ENCODE measurements at regions not wholly inside any gene's neighbourhood (a gene's known extent, or its start where the extent isn't known, plus 50 kb on each side); places are given as distances from the start of the nearest gene placed in this dataset.

DNA sequence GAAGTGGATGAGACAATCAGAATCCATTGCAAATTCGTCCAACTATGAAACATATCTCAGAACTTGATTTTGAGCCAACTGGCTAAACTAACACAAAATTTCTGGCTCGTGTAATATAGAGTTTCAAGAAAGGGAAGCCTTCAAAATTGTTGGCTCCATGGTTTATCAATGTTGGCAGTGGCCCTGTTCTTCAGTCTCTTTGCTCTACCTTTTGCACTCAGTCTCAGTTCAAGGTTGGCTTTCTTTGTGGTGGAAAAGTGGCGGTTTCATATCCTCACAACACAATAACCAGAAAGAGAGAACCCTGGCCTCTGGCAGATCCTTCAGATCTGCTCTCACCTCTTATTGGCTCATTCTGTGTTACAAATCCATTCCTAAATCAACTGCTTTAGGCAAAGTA lies 473.8 kb upstream of the API5 start:
- Histone ChIP-seq H3K4me3 (no peak overlapping the region), H3K4me1 (ENCODE audit: low read depth) (no peaks in the 10 kb centered on the region), H3K27me3 (no peaks in the 10 kb centered on the region), H3K36me3 (no peaks in the 10 kb centered on the region), H3K27ac (no peak overlapping the region), H3K9me3 (ENCODE audit: low read depth) (no peaks in the 10 kb centered on the region)
- no peak for DNase-seq (ENCODE audit: low read depth in 1 of 2, low spot score in 1 of 2)
- TF ChIP-seq, protein P1, sequence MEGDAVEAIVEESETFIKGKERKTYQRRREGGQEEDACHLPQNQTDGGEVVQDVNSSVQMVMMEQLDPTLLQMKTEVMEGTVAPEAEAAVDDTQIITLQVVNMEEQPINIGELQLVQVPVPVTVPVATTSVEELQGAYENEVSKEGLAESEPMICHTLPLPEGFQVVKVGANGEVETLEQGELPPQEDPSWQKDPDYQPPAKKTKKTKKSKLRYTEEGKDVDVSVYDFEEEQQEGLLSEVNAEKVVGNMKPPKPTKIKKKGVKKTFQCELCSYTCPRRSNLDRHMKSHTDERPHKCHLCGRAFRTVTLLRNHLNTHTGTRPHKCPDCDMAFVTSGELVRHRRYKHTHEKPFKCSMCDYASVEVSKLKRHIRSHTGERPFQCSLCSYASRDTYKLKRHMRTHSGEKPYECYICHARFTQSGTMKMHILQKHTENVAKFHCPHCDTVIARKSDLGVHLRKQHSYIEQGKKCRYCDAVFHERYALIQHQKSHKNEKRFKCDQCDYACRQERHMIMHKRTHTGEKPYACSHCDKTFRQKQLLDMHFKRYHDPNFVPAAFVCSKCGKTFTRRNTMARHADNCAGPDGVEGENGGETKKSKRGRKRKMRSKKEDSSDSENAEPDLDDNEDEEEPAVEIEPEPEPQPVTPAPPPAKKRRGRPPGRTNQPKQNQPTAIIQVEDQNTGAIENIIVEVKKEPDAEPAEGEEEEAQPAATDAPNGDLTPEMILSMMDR (IDR thresholded peaks at IDR 0.05; ENCODE audit: low read depth, low read length) = no peak

DNA sequence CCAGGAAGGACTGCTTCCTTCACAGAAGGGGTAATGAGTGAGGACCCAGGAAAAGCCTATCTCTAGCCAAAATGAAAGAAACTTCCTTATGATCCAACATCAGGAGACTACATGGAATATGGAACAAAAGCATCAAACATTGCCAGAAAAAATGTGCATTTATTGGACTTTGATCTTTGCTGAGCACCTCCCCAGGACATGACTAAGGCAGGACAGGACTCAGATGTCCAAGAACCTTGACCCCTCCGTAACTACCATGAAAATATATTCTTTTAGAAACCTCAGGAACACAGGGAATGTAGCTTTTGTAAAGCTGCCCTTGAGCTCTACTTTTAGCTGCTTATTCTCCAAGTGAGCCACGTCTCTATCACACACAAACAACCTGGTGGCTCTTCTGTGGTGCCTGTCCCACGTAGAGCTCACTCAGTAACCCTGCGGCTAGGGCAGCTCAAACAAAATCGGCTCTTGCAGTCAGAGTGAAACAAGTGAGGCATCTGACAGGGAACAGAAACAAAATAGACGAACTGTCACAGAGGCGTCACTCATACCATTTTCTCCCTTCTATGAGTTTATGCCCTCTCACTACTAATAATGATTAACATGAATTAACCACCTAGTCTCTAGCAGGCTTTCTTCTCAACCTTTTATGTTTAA lies 471.5 kb upstream of the API5 start:
- Histone ChIP-seq H3K9me3 (ENCODE audit: low read depth) (no peaks in the 10 kb centered on the region), H3K27ac (no peak overlapping the region), H3K27me3 (no peaks in the 10 kb centered on the region), H3K36me3 (no peaks in the 10 kb centered on the region), H3K4me1 (ENCODE audit: low read depth) (no peaks in the 10 kb centered on the region), H3K4me3 (no peak overlapping the region)
- TF ChIP-seq, protein P1 (IDR thresholded peaks at IDR 0.05; ENCODE audit: low read depth, low read length) = no peak
- DNase-seq (ENCODE audit: low read depth in 1 of 2, low spot score in 1 of 2) = no peak

- Histone ChIP-seq H3K27ac (no peak overlapping the region), H3K9me3 (ENCODE audit: low read depth) (no peaks in the 10 kb centered on the region), H3K27me3 (no peaks in the 10 kb centered on the region), H3K4me3 (no peak overlapping the region), H3K4me1 (ENCODE audit: low read depth) (no peaks in the 10 kb centered on the region), H3K36me3 (no peaks in the 10 kb centered on the region)
- TF ChIP-seq, protein P1 (IDR thresholded peaks at IDR 0.05; ENCODE audit: low read depth, low read length) = no peak
- peak in 1 of 2 donors; percentile 5 for DNase-seq (ENCODE audit: low read depth in 1 of 2, low spot score in 1 of 2)
These were observed 470.9 kb upstream of the API5 start for GRCh38 chr11:42840860-42841259.

GRCh38 chr11:42841556-42841955 lies 470.2 kb upstream of the API5 start:
- Histone ChIP-seq H3K27ac (no peak overlapping the region), H3K9me3 (ENCODE audit: low read depth) (no peaks in the 10 kb centered on the region), H3K4me1 (ENCODE audit: low read depth) (no peaks in the 10 kb centered on the region), H3K4me3 (no peak overlapping the region), H3K36me3 (no peaks in the 10 kb centered on the region), H3K27me3 (no peaks in the 10 kb centered on the region)
- DNase-seq (ENCODE audit: low read depth in 1 of 2, low spot score in 1 of 2) = no peak
- TF ChIP-seq, protein P1 (IDR thresholded peaks at IDR 0.05; ENCODE audit: low read depth, low read length) = no peak

- H3K4me3 ChIP-seq = no peak overlapping the region
- no peak overlapping the region for H3K27ac ChIP-seq
- H3K36me3 ChIP-seq = no peaks in the 10 kb centered on the region
These were observed 462.4 kb upstream of the API5 start for GRCh38 chr11:42849362-42849761.

More at GRCh38 chr11:42849362-42849761, 462.4 kb upstream of the API5 start:
- TF ChIP-seq, protein P1 (IDR thresholded peaks at IDR 0.05; ENCODE audit: low read depth, low read length) = no peak
- Histone ChIP-seq H3K4me1 (ENCODE audit: low read depth) (no peaks in the 10 kb centered on the region), H3K9me3 (ENCODE audit: low read depth) (no peaks in the 10 kb centered on the region), H3K27me3 (no peaks in the 10 kb centered on the region)
- DNase-seq (ENCODE audit: low read depth in 1 of 2, low spot score in 1 of 2) = no peak

All from cardiac muscle cell (in vitro differentiated cells and primary cell).